ENCODE measurements at regions not wholly inside any gene's neighbourhood (a gene's known extent, or its start where the extent isn't known, plus 50 kb on each side); places are given as distances from the start of the nearest gene placed in this dataset.

GRCh38 chr15:69843276-69843899 lies 254.3 kb downstream of the TLE3 start:
- no peak overlapping the region for H3K27ac ChIP-seq
- no peak for DNase-seq (ENCODE audit: low read depth, low spot score)

- no peak for DNase-seq (ENCODE audit: low read depth, low spot score)
Measured at GRCh38 chr15:69843900-69844304, 253.8 kb downstream of the TLE3 start.

GRCh38 chr15:69845159-69845558 lies 252.6 kb downstream of the TLE3 start:
- no peak overlapping the region for H3K27ac ChIP-seq
- no peak for DNase-seq (ENCODE audit: low read depth, low spot score)

More at GRCh38 chr15:69843900-69844304, 253.8 kb downstream of the TLE3 start:
- no peak overlapping the region for H3K27ac ChIP-seq

- no peak for DNase-seq (ENCODE audit: low read depth, low spot score)
- H3K27ac ChIP-seq, result no peak overlapping the region
Measured at GRCh38 chr15:69847625-69848024, 250.1 kb downstream of the TLE3 start.

- no peak for DNase-seq (ENCODE audit: low read depth, low spot score)
- no peak overlapping the region for H3K27ac ChIP-seq
Measured at GRCh38 chr15:69848096-69848495, 249.6 kb downstream of the TLE3 start.

GRCh38 chr15:69848551-69849231 lies 249.0 kb downstream of the TLE3 start:
- H3K27ac ChIP-seq, result no peak overlapping the region
- no peak for DNase-seq (ENCODE audit: low read depth, low spot score)

- H3K27ac ChIP-seq, result no peak overlapping the region
Measured at GRCh38 chr15:69849232-69849610, 248.5 kb downstream of the TLE3 start.

GRCh38 chr15:69852482-69852881 lies 245.2 kb downstream of the TLE3 start:
- H3K27ac ChIP-seq, result no peak overlapping the region
- DNase-seq (ENCODE audit: low read depth, low spot score), result no peak

More at GRCh38 chr15:69849232-69849610, 248.5 kb downstream of the TLE3 start:
- DNase-seq (ENCODE audit: low read depth, low spot score), result no peak

- DNase-seq (ENCODE audit: low read depth, low spot score), result no peak
- peak overlapping the region; percentile 6 for H3K27ac ChIP-seq
Measured at GRCh38 chr15:69852916-69853315, 244.8 kb downstream of the TLE3 start.

GRCh38 chr15:69853544-69853951 lies 244.2 kb downstream of the TLE3 start:
- peak overlapping the region; percentile 6 for H3K27ac ChIP-seq
- no peak for DNase-seq (ENCODE audit: low read depth, low spot score)

- no peak overlapping the region for H3K27ac ChIP-seq
- DNase-seq (ENCODE audit: low read depth, low spot score), result no peak
Measured at GRCh38 chr15:69854001-69854400, 243.7 kb downstream of the TLE3 start.

- DNase-seq (ENCODE audit: low read depth, low spot score), result no peak
- no peak overlapping the region for H3K27ac ChIP-seq
Measured at GRCh38 chr15:69854521-69855181, 243.1 kb downstream of the TLE3 start.

- no peak for DNase-seq (ENCODE audit: low read depth, low spot score)
- H3K27ac ChIP-seq, result no peak overlapping the region
Measured at GRCh38 chr15:69855258-69856000, 242.3 kb downstream of the TLE3 start.

GRCh38 chr15:69857250-69857649 lies 240.5 kb downstream of the TLE3 start:
- no peak overlapping the region for H3K27ac ChIP-seq
- no peak for DNase-seq (ENCODE audit: low read depth, low spot score)

GRCh38 chr15:69857686-69858391 lies 239.9 kb downstream of the TLE3 start:
- no peak for DNase-seq (ENCODE audit: low read depth, low spot score)
- no peak overlapping the region for H3K27ac ChIP-seq

GRCh38 chr15:69858456-69858855 lies 239.3 kb downstream of the TLE3 start:
- no peak overlapping the region for H3K27ac ChIP-seq
- no peak for DNase-seq (ENCODE audit: low read depth, low spot score)

GRCh38 chr15:69859866-69860265 lies 237.9 kb downstream of the TLE3 start:
- no peak for DNase-seq (ENCODE audit: low read depth, low spot score)

GRCh38 chr15:69860321-69860720 lies 237.4 kb downstream of the TLE3 start:
- no peak overlapping the region for H3K27ac ChIP-seq
- no peak for DNase-seq (ENCODE audit: low read depth, low spot score)

More at GRCh38 chr15:69859866-69860265, 237.9 kb downstream of the TLE3 start:
- no peak overlapping the region for H3K27ac ChIP-seq

GRCh38 chr15:69860921-69861320 lies 236.8 kb downstream of the TLE3 start:
- H3K27ac ChIP-seq, result no peak overlapping the region
- DNase-seq (ENCODE audit: low read depth, low spot score), result no peak

Measured in epithelial cell of prostate (primary cell).